DMS114 treated with DMSO at 0.1 percent for 48 hours (cell line): ENCODE measurements at regions not wholly inside any gene's neighbourhood (a gene's known extent, or its start where the extent isn't known, plus 50 kb on each side); places are given as distances from the start of the nearest gene placed in this dataset.

Source experiments
- DNase-seq: peaks from one replicate; lab custom pipeline; 2025; ENCODE audit not compliant: unreplicated experiment; lab: John Stamatoyannopoulos, UW

- no peak for DNase-seq
Observed at GRCh38 chr15:46207341-46207740, 572.5 kb downstream of the SQOR start.

GRCh38 chr15:46213551-46213950, 578.7 kb downstream of the SQOR start:
- no peak for DNase-seq

- DNase-seq = no peak
Observed at GRCh38 chr15:46222826-46223225, 588.0 kb downstream of the SQOR start.

GRCh38 chr15:46229263-46229662, 594.4 kb downstream of the SQOR start:
- no peak for DNase-seq

- no peak for DNase-seq
Observed at GRCh38 chr15:46231786-46232185, 597.0 kb downstream of the SQOR start.

GRCh38 chr15:46232471-46232870, 597.6 kb downstream of the SQOR start:
- no peak for DNase-seq

GRCh38 chr15:46242935-46243334, 608.1 kb downstream of the SQOR start:
- DNase-seq = no peak

GRCh38 chr15:46251903-46252302, 617.1 kb downstream of the SQOR start:
- no peak for DNase-seq

- no peak for DNase-seq
Observed at GRCh38 chr15:46258056-46258455, 623.2 kb downstream of the SQOR start.

- no peak for DNase-seq
Observed at GRCh38 chr15:46260937-46261336, 626.1 kb downstream of the SQOR start.

GRCh38 chr15:46265664-46266347, 631.0 kb downstream of the SQOR start:
- DNase-seq = no peak

- no peak for DNase-seq
Observed at GRCh38 chr15:46266661-46267060, 631.8 kb downstream of the SQOR start.

- DNase-seq = no peak
Observed at GRCh38 chr15:46270481-46271147, 635.8 kb downstream of the SQOR start.

- no peak for DNase-seq
Observed at GRCh38 chr15:46275701-46276100, 640.9 kb downstream of the SQOR start.

GRCh38 chr15:46277451-46277850, 642.6 kb downstream of the SQOR start:
- DNase-seq = no peak

- no peak for DNase-seq
Observed at GRCh38 chr15:46278062-46278461, 643.2 kb downstream of the SQOR start.

- DNase-seq = no peak
Observed at GRCh38 chr15:46278486-46279090, 643.8 kb downstream of the SQOR start.

GRCh38 chr15:46280762-46281542, 646.1 kb downstream of the SQOR start:
- no peak for DNase-seq

- DNase-seq = no peak
Observed at GRCh38 chr15:46293550-46293949, 658.7 kb downstream of the SQOR start.

- no peak for DNase-seq
Observed at GRCh38 chr15:46296002-46296401, 661.2 kb downstream of the SQOR start.

GRCh38 chr15:46296797-46297196, 662.0 kb downstream of the SQOR start:
- DNase-seq = no peak

- no peak for DNase-seq
Observed at GRCh38 chr15:46297766-46298165, 662.9 kb downstream of the SQOR start.
